GM12892 (cell line): ENCODE measurements at regions not wholly inside any gene's neighbourhood (a gene's known extent, or its start where the extent isn't known, plus 50 kb on each side); places are given as distances from the start of the nearest gene placed in this dataset.

Source experiments
- POLR2AphosphoS5 ChIP-seq: IDR thresholded peaks from 2 replicates; pipeline ENCODE4 v1.6.1; 2011; ENCODE audit warnings: low read depth, low read length, control low read depth
- TAF1 ChIP-seq: IDR thresholded peaks from 2 replicates; pipeline ENCODE4 v1.6.1; 2011; ENCODE audit warnings: low read depth, mild to moderate bottlenecking, control low read depth, low read length, borderline replicate concordance

DNA sequence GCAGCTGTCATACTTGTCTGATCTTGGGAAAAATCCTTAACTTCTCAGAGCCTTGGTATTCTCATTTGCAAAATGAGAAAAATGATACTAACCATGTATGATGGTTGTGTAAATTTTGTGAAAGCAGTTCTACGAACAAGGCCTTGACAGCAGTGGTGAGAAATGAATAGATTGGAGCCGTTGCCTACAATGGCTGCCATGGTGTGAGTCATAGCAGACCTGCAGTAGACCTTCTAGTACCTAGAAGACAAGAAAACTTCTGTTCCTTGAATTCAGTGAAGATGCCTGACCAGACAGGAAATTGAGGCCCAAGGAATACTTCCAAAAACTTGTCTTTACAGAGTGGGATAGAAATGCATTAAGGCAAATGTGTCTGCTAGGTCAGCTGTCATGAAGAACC is 338.9 kb downstream of the QKI start:
- TF ChIP-seq TAF1: no peak
- no peak for TF ChIP-seq POLR2AphosphoS5
